ENCODE measurements at regions not wholly inside any gene's neighbourhood (a gene's known extent, or its start where the extent isn't known, plus 50 kb on each side); places are given as distances from the start of the nearest gene placed in this dataset.
A peak's percentile ranks its signal among the peaks of the same experiment; 100 is the strongest.

DNA sequence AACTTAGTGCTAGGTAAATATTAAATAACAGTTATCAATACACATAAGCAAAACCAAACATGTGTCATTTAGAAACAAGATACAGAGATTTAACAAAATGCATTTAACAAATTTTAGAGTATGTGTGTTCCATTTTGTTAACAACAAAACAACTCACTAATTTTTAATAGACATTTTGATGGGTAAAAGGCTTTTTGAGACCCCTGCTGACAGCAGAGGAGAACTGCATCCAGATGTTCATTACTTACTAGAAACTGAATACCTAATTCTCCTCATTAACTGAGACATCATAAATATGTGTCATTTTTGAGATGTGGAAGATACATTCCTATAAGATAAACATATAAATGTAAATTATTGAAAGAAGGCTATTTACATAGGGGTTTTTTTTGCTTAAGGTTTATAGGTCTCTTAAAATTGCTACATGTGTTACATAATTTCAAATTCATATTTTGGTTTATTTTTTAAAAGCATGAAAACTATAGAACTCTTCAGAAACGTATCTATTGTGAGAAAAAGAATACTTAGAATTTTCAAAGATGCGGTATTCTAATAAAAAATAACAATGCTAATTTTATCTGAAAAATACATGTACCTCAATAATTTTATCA, 1009.8 kb downstream of the TUSC7 start:
- TF ChIP-seq HNRNPK (IDR thresholded peaks at IDR 0.05; ENCODE audit: low read depth, low read length, poor library complexity, severe bottlenecking) (no peak), RAD21 (CRISPR knock-in tag; conservative IDR thresholded peaks at IDR 0.05 in 1 of 2, IDR thresholded peaks at IDR 0.05 in 1 of 2) (peak in 1 of 2 experiments; percentile 33; a peak in 2 of 4 replicates)
- TF ChIP-seq, protein P1, sequence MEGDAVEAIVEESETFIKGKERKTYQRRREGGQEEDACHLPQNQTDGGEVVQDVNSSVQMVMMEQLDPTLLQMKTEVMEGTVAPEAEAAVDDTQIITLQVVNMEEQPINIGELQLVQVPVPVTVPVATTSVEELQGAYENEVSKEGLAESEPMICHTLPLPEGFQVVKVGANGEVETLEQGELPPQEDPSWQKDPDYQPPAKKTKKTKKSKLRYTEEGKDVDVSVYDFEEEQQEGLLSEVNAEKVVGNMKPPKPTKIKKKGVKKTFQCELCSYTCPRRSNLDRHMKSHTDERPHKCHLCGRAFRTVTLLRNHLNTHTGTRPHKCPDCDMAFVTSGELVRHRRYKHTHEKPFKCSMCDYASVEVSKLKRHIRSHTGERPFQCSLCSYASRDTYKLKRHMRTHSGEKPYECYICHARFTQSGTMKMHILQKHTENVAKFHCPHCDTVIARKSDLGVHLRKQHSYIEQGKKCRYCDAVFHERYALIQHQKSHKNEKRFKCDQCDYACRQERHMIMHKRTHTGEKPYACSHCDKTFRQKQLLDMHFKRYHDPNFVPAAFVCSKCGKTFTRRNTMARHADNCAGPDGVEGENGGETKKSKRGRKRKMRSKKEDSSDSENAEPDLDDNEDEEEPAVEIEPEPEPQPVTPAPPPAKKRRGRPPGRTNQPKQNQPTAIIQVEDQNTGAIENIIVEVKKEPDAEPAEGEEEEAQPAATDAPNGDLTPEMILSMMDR (IDR thresholded peaks at IDR 0.05 in 2 of 3, conservative IDR thresholded peaks at IDR 0.05 in 1 of 3; ENCODE audit: insufficient read depth in 2 of 3, low read depth in 1 of 3, low read length in 3 of 3) = peak in 2 of 3 experiments; percentile 5 to 34; a peak in 2 of 6 replicates
- intact Hi-C loops (cut with micrococcal nuclease) = loop anchor here (5.0 kb wide), 1 partner anchor 947 kb away; no protein-coding TSS in a partner anchor
- Histone ChIP-seq H3K79me2 (ENCODE audit: control insufficient read depth, insufficient read depth, low read length) (no peaks in the 10 kb centered on the region), H3K27ac (ENCODE audit: extremely low read depth, low read depth, low read length) (no peak overlapping the region), H3K27me3 (ENCODE audit: control insufficient read depth in 2 of 2, insufficient read depth in 2 of 2, low read length in 2 of 2) (no peaks in the 10 kb centered on the region), H3K4me3 (no peak overlapping the region), H3K9me1 (ENCODE audit: control insufficient read depth, insufficient read depth, low read length) (no peaks in the 10 kb centered on the region), H3K9ac (ENCODE audit: insufficient read depth in 1 of 2, low read depth in 2 of 2, low read length in 2 of 2) (no peak overlapping the region), H3K4me1 (replicated peaks in 1 of 2; ENCODE audit: control insufficient read depth in 2 of 2, insufficient read depth in 2 of 2, low read length in 2 of 2) (no peaks in the 10 kb centered on the region), H3K36me3 (ENCODE audit: control insufficient read depth, insufficient read depth, low read length) (no peaks in the 10 kb centered on the region), H3K9me3 (replicated peaks; ENCODE audit: control insufficient read depth, insufficient read depth, low read depth, low read length) (no peaks in the 10 kb centered on the region), H3K4me2 (ENCODE audit: insufficient read depth, low read length) (no peak overlapping the region), H2AFZ (ENCODE audit: low read depth, low read length) (no peak overlapping the region), H4K20me1 (replicated peaks; ENCODE audit: control insufficient read depth, insufficient read depth, low read length) (no peaks in the 10 kb centered on the region)
- ATAC-seq = no peak
- no TSS peak for BruUV-seq (replicated peaks)
- peak; percentile 1 to 11 (median 6) for DNase-seq (ENCODE audit: extremely low read depth in 1 of 4, low spot score in 3 of 4)
- in situ Hi-C loops (cut with MboI) = no loop called here
- POLR2A ChIA-PET = no interaction called here
- FAIRE-seq = no peak
- WGBS (ENCODE audit: insufficient coverage, low coverage, missing lambda C conversion rate) = 0% methylated on average over 2 of the region's 2 CpGs
- CTCF ChIA-PET (ENCODE audit: low intra/inter-chr PET ratio) = no interaction called here

Measured in K562 (cell line).